SIG-M5 (cell line): ENCODE measurements at regions not wholly inside any gene's neighbourhood (a gene's known extent, or its start where the extent isn't known, plus 50 kb on each side); places are given as distances from the start of the nearest gene placed in this dataset.
A peak's percentile ranks its signal among the peaks of the same experiment; 100 is the strongest.

Source experiments
- DNase-seq: peaks from one replicate; lab custom pipeline; 2025; lab: John Stamatoyannopoulos, UW

GRCh38 chr14:44149597-44149996, 357.5 kb downstream of the FSCB start:
- no peak for DNase-seq

GRCh38 chr14:44142006-44142405, 365.1 kb downstream of the FSCB start:
- DNase-seq, result no peak

- DNase-seq, result no peak
These were observed 371.1 kb downstream of the FSCB start for GRCh38 chr14:44135972-44136371.

GRCh38 chr14:44131861-44132260, 375.2 kb downstream of the FSCB start:
- no peak for DNase-seq

GRCh38 chr14:44113769-44114730, 393.0 kb downstream of the FSCB start:
- DNase-seq, result no peak

GRCh38 chr14:44112774-44113460, 394.2 kb downstream of the FSCB start:
- DNase-seq, result peak; percentile 82

GRCh38 chr14:44109036-44109435, 398.0 kb downstream of the FSCB start:
- no peak for DNase-seq

GRCh38 chr14:44108601-44109000, 398.5 kb downstream of the FSCB start:
- no peak for DNase-seq

GRCh38 chr14:44107156-44107555, 399.9 kb downstream of the FSCB start:
- DNase-seq, result no peak

GRCh38 chr14:44099743-44100488, 407.2 kb downstream of the FSCB start:
- DNase-seq, result no peak

GRCh38 chr14:44081146-44081545, 425.9 kb downstream of the FSCB start:
- DNase-seq, result no peak

GRCh38 chr14:44070046-44070445, 437.0 kb downstream of the FSCB start:
- no peak for DNase-seq

- no peak for DNase-seq
These were observed 453.7 kb downstream of the FSCB start for GRCh38 chr14:44053422-44053821.

- no peak for DNase-seq
These were observed 465.4 kb downstream of the FSCB start for GRCh38 chr14:44041700-44042099.

- no peak for DNase-seq
These were observed 466.5 kb downstream of the FSCB start for GRCh38 chr14:44040561-44040960.

GRCh38 chr14:44036248-44036647, 470.8 kb downstream of the FSCB start:
- DNase-seq, result no peak

- no peak for DNase-seq
These were observed 471.4 kb downstream of the FSCB start for GRCh38 chr14:44035707-44036106.

- no peak for DNase-seq
These were observed 476.2 kb downstream of the FSCB start for GRCh38 chr14:44030831-44031383.

GRCh38 chr14:44029933-44030332, 477.1 kb downstream of the FSCB start:
- DNase-seq, result no peak

GRCh38 chr14:44027397-44027796, 479.7 kb downstream of the FSCB start:
- no peak for DNase-seq

GRCh38 chr14:44010595-44010994, 496.5 kb downstream of the FSCB start:
- no peak for DNase-seq

GRCh38 chr14:44010071-44010470, 497.0 kb downstream of the FSCB start:
- DNase-seq, result no peak
